GM23338 (cell line): ENCODE measurements at regions not wholly inside any gene's neighbourhood (a gene's known extent, or its start where the extent isn't known, plus 50 kb on each side); places are given as distances from the start of the nearest gene placed in this dataset.

ENCODE experiments used
- ATAC-seq: fragments of 200-7000 bp; cut with Tn5 transposase; 3 replicates; pipeline ENCODE4 v1.9.1; 2020
- DNase-seq: peaks from one replicate; pipeline ENCODE4 v3.0.0-alpha.2; 2015; ENCODE audit warnings: low spot score
- H2AFZ ChIP-seq: fragments of 200-600 bp; sonication (generic); 2 replicates; pipeline ENCODE4 v1.8.0; 2016; ENCODE audit warnings: antibody characterized with exemption, mild to moderate bottlenecking, moderate library complexity
- H3F3A ChIP-seq: fragments of 200-600 bp; sonication (generic); replicated peaks from 2 replicates; pipeline ENCODE4 v1.8.0; 2017; ENCODE audit warnings: antibody characterized with exemption, mixed run types, low read depth
- H3K27ac ChIP-seq: fragments of 200-600 bp; sonication (generic); 2 replicates; pipeline ENCODE4 v1.6.1; 2016; ENCODE audit warnings: low read depth
- H3K27me3 ChIP-seq: fragments of 200-600 bp; sonication (generic); 2 replicates; pipeline ENCODE4 v1.8.0; 2016; ENCODE audit warnings: mild to moderate bottlenecking, mixed run types, moderate library complexity; ENCODE audit not compliant: insufficient read depth
- H3K36me3 ChIP-seq: fragments of 200-600 bp; sonication (generic); 2 replicates; pipeline ENCODE4 v1.8.0; 2016; ENCODE audit warnings: mild to moderate bottlenecking; ENCODE audit not compliant: insufficient read depth
- H3K4me1 ChIP-seq: fragments of 200-600 bp; sonication (generic); 2 replicates; pipeline ENCODE4 v1.8.0; 2016; ENCODE audit warnings: mild to moderate bottlenecking, moderate library complexity; ENCODE audit not compliant: insufficient read depth
- H3K4me2 ChIP-seq: fragments of 200-600 bp; sonication (generic); 2 replicates; pipeline ENCODE4 v1.7.1; 2017; ENCODE audit warnings: mixed run types
- H3K4me3 ChIP-seq: fragments of 200-600 bp; sonication (generic); 2 replicates; pipeline ENCODE4 v1.6.1; 2016; ENCODE audit warnings: mixed run types
- H3K79me2 ChIP-seq: fragments of 200-600 bp; sonication (generic); replicated peaks from 2 replicates; pipeline ENCODE4 v1.8.0; 2017; ENCODE audit warnings: mild to moderate bottlenecking; ENCODE audit not compliant: insufficient read depth
- H3K9me2 ChIP-seq: fragments of 200-600 bp; sonication (generic); 2 replicates; pipeline ENCODE4 v1.8.0; 2017; ENCODE audit not compliant: insufficient read depth
- H4K20me1 ChIP-seq: fragments of 200-600 bp; sonication (generic); replicated peaks from 2 replicates; pipeline ENCODE4 v1.8.0; 2017; ENCODE audit warnings: mild to moderate bottlenecking; ENCODE audit not compliant: insufficient read depth
- H3K27ac Mint-ChIP-seq: 2 replicates; pipeline ENCODE4 v1.8.0; 2020; ENCODE audit warnings: inconsistent platforms, mild to moderate bottlenecking, moderate library complexity, mixed read lengths
- H3K27me3 Mint-ChIP-seq: 3 replicates; pipeline ENCODE4 v1.8.0; 2022; ENCODE audit warnings: low read depth, mild to moderate bottlenecking, moderate library complexity, mixed read lengths, inconsistent platforms; ENCODE audit not compliant: insufficient read depth, poor library complexity
- H3K36me3 Mint-ChIP-seq: 3 replicates; pipeline ENCODE4 v1.8.0; 2021; ENCODE audit warnings: low read depth, mild to moderate bottlenecking, inconsistent platforms, moderate library complexity, mixed read lengths
- H3K4me1 Mint-ChIP-seq: 3 replicates; pipeline ENCODE4 v1.8.0; 2020; ENCODE audit warnings: mild to moderate bottlenecking, inconsistent platforms, mixed read lengths
- H3K4me3 Mint-ChIP-seq: 3 replicates; pipeline ENCODE4 v1.8.0; 2021; ENCODE audit warnings: moderate library complexity, mild to moderate bottlenecking, inconsistent platforms, mixed read lengths
- H3K9me3 Mint-ChIP-seq: 3 replicates; pipeline ENCODE4 v1.8.0; 2020; ENCODE audit warnings: moderate library complexity, mild to moderate bottlenecking, inconsistent platforms, mixed read lengths
- CREB1 ChIP-seq: fragments of 250-450 bp; sonication (Bioruptor Pico); IDR thresholded peaks from 2 replicates; pipeline ENCODE4 v1.5.0; 2020; ENCODE audit warnings: low read depth, mild to moderate bottlenecking, moderate library complexity
- ETS1 ChIP-seq: IDR thresholded peaks from 2 replicates; pipeline ENCODE4 v1.6.1; 2016; ENCODE audit warnings: antibody characterized with exemption
- EZH2phosphoT487 ChIP-seq: fragments of 200-600 bp; sonication (generic); IDR thresholded peaks from one replicate; pipeline ENCODE4 v1.8.1; 2018; ENCODE audit warnings: antibody characterized with exemption; ENCODE audit not compliant: unreplicated experiment
- JUNB ChIP-seq: IDR thresholded peaks from one replicate; pipeline ENCODE4 v1.6.1; 2016; ENCODE audit warnings: antibody characterized with exemption; ENCODE audit not compliant: unreplicated experiment
- POLR2AphosphoS5 ChIP-seq: IDR thresholded peaks from 2 replicates; pipeline ENCODE4 v1.6.1; 2016; ENCODE audit warnings: antibody characterized with exemption, low read depth
- STAT1 ChIP-seq: IDR thresholded peaks from one replicate; pipeline ENCODE4 v1.6.1; 2016; ENCODE audit warnings: antibody characterized with exemption; ENCODE audit not compliant: unreplicated experiment
- ZNF114 ChIP-seq: fragments of 250-450 bp; sonication (Bioruptor Pico); IDR thresholded peaks from 2 replicates; pipeline ENCODE4 v1.5.0; 2020; ENCODE audit warnings: mild to moderate bottlenecking, moderate library complexity
- ZNF331 ChIP-seq: fragments of 250-450 bp; sonication (Bioruptor Pico); IDR thresholded peaks from 2 replicates; pipeline ENCODE4 v1.5.0; 2020; ENCODE audit warnings: low read depth, mild to moderate bottlenecking, moderate library complexity
- TF ChIP-seq, protein P1 (sequence below): IDR thresholded peaks from one replicate; pipeline ENCODE4 v1.6.1; 2018; ENCODE audit warnings: antibody characterized with exemption; ENCODE audit not compliant: unreplicated experiment
- TF ChIP-seq, protein P2 (sequence below), 2 experiments: fragments of 200-600 bp in 1 of 2; sonication (generic) in 1 of 2; conservative IDR thresholded peaks; 2 replicates each; pipeline versions ENCODE4 v1.5.1 to v1.6.1; 2016 to 2017; ENCODE audit warnings: antibody characterized with exemption in 2 of 2, low read depth in 2 of 2, mild to moderate bottlenecking in 2 of 2, moderate library complexity in 1 of 2

GRCh38 chr13:27000686-27001085 is 170.9 kb downstream of the USP12 start:
- H3K4me1 Mint-ChIP-seq = peaks cover 10% of the 10 kb centered on the region
- DNase-seq (no peak), ATAC-seq (no peak)
- Histone ChIP-seq H3K36me3 (no peaks in the 10 kb centered on the region), H4K20me1 (no peaks in the 10 kb centered on the region), H3F3A (no peaks in the 10 kb centered on the region), H3K27me3 (no peaks in the 10 kb centered on the region), H3K9me2 (peaks cover 4% of the 10 kb centered on the region), H2AFZ (no peak overlapping the region), H3K4me1 (peaks cover 3% of the 10 kb centered on the region; the same call in 1 of the 2 replicates), H3K27ac (no peak overlapping the region), H3K4me3 (no peak overlapping the region), H3K79me2 (no peaks in the 10 kb centered on the region), H3K4me2 (no peak overlapping the region)
- no peak for TF ChIP-seq POLR2AphosphoS5
- TF ChIP-seq CREB1 (CRISPR knock-in tag) = no peak
- TF ChIP-seq, protein P1, sequence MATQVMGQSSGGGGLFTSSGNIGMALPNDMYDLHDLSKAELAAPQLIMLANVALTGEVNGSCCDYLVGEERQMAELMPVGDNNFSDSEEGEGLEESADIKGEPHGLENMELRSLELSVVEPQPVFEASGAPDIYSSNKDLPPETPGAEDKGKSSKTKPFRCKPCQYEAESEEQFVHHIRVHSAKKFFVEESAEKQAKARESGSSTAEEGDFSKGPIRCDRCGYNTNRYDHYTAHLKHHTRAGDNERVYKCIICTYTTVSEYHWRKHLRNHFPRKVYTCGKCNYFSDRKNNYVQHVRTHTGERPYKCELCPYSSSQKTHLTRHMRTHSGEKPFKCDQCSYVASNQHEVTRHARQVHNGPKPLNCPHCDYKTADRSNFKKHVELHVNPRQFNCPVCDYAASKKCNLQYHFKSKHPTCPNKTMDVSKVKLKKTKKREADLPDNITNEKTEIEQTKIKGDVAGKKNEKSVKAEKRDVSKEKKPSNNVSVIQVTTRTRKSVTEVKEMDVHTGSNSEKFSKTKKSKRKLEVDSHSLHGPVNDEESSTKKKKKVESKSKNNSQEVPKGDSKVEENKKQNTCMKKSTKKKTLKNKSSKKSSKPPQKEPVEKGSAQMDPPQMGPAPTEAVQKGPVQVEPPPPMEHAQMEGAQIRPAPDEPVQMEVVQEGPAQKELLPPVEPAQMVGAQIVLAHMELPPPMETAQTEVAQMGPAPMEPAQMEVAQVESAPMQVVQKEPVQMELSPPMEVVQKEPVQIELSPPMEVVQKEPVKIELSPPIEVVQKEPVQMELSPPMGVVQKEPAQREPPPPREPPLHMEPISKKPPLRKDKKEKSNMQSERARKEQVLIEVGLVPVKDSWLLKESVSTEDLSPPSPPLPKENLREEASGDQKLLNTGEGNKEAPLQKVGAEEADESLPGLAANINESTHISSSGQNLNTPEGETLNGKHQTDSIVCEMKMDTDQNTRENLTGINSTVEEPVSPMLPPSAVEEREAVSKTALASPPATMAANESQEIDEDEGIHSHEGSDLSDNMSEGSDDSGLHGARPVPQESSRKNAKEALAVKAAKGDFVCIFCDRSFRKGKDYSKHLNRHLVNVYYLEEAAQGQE = no peak
- TF ChIP-seq ETS1 = no peak
- TF ChIP-seq EZH2phosphoT487 = no peak
- TF ChIP-seq JUNB = no peak
- no peaks in the 10 kb centered on the region for H3K9me3 Mint-ChIP-seq
- H3K4me3 Mint-ChIP-seq = no peak overlapping the region
- peaks cover 7% of the 10 kb centered on the region for H3K27me3 Mint-ChIP-seq
- H3K36me3 Mint-ChIP-seq = no peaks in the 10 kb centered on the region
- no peak overlapping the region for H3K27ac Mint-ChIP-seq

- Histone ChIP-seq H3K4me2 (no peak overlapping the region), H3K36me3 (no peaks in the 10 kb centered on the region), H3K4me1 (no peaks in the 10 kb centered on the region), H4K20me1 (no peaks in the 10 kb centered on the region), H3F3A (no peaks in the 10 kb centered on the region), H3K27me3 (no peaks in the 10 kb centered on the region), H3K4me3 (no peak overlapping the region), H2AFZ (peak overlapping the region; percentile 74; the same call in 1 of the 2 replicates), H3K9me2 (peaks cover 4% of the 10 kb centered on the region), H3K79me2 (no peaks in the 10 kb centered on the region), H3K27ac (no peak overlapping the region)
- ATAC-seq (no peak), DNase-seq (no peak)
- Mint-ChIP-seq H3K9me3 (no peaks in the 10 kb centered on the region), H3K4me1 (no peaks in the 10 kb centered on the region), H3K27me3 (no peaks in the 10 kb centered on the region), H3K27ac (no peak overlapping the region), H3K4me3 (no peak overlapping the region), H3K36me3 (no peaks in the 10 kb centered on the region)
- TF ChIP-seq, protein P2, sequence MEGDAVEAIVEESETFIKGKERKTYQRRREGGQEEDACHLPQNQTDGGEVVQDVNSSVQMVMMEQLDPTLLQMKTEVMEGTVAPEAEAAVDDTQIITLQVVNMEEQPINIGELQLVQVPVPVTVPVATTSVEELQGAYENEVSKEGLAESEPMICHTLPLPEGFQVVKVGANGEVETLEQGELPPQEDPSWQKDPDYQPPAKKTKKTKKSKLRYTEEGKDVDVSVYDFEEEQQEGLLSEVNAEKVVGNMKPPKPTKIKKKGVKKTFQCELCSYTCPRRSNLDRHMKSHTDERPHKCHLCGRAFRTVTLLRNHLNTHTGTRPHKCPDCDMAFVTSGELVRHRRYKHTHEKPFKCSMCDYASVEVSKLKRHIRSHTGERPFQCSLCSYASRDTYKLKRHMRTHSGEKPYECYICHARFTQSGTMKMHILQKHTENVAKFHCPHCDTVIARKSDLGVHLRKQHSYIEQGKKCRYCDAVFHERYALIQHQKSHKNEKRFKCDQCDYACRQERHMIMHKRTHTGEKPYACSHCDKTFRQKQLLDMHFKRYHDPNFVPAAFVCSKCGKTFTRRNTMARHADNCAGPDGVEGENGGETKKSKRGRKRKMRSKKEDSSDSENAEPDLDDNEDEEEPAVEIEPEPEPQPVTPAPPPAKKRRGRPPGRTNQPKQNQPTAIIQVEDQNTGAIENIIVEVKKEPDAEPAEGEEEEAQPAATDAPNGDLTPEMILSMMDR (conservative IDR thresholded peaks at IDR 0.05; ENCODE audit: low read depth in 2 of 2) = no peak
- TF ChIP-seq, protein P1 = no peak
- TF ChIP-seq ETS1 (no peak), ZNF331 (CRISPR knock-in tag) (no peak), STAT1 (no peak), ZNF114 (CRISPR knock-in tag) (no peak), EZH2phosphoT487 (no peak)
Observed at GRCh38 chr13:26999499-26999898, 172.1 kb downstream of the USP12 start.
